Endodermal cell (in vitro differentiated cells): ENCODE measurements at regions not wholly inside any gene's neighbourhood (a gene's known extent, or its start where the extent isn't known, plus 50 kb on each side); places are given as distances from the start of the nearest gene placed in this dataset.

Source experiments
- DNase-seq: peaks from one replicate; pipeline ENCODE4 v3.0.0-alpha.2; 2017
- H3K27ac ChIP-seq: 2 replicates; pipeline ENCODE4 v1.5.1; 2013; ENCODE audit warnings: mild to moderate bottlenecking, low read depth, low read length, moderate library complexity
- H3K27me3 ChIP-seq: 2 replicates; pipeline ENCODE4 v1.6.1; 2013; ENCODE audit warnings: mild to moderate bottlenecking, low read length, moderate library complexity; ENCODE audit not compliant: insufficient read depth, control insufficient read depth, poor library complexity, severe bottlenecking
- H3K36me3 ChIP-seq: 2 replicates; pipeline ENCODE4 v1.7.0; 2013; ENCODE audit warnings: mild to moderate bottlenecking, low read length, moderate library complexity; ENCODE audit not compliant: control insufficient read depth, insufficient read depth
- H3K4me1 ChIP-seq: one replicate; pipeline ENCODE4 v1.7.0; 2013; ENCODE audit warnings: low read length; ENCODE audit not compliant: control insufficient read depth, insufficient read depth
- H3K4me3 ChIP-seq: 2 replicates; pipeline ENCODE4 v1.5.1; 2013; ENCODE audit warnings: mild to moderate bottlenecking, low read length, moderate library complexity
- H3K9ac ChIP-seq: 2 replicates; pipeline ENCODE4 v1.6.1; 2013; ENCODE audit warnings: mild to moderate bottlenecking, low read length, moderate library complexity; ENCODE audit not compliant: poor library complexity, severe bottlenecking; ENCODE audit errors: extremely low read depth
- H3K9me3 ChIP-seq: 2 replicates; pipeline ENCODE4 v1.6.1; 2013; ENCODE audit warnings: mild to moderate bottlenecking, low read length, moderate library complexity; ENCODE audit not compliant: control insufficient read depth
- H3K27ac Mint-ChIP-seq: 2 replicates; pipeline ENCODE4 v1.8.0; 2020; ENCODE audit warnings: mixed read lengths
- H3K27me3 Mint-ChIP-seq: 2 replicates; pipeline ENCODE4 v1.8.0; 2021; ENCODE audit warnings: mild to moderate bottlenecking, mixed read lengths; ENCODE audit not compliant: insufficient read depth
- H3K36me3 Mint-ChIP-seq: 2 replicates; pipeline ENCODE4 v1.8.0; 2020; ENCODE audit warnings: low read depth, mixed read lengths
- H3K4me1 Mint-ChIP-seq: 2 replicates; pipeline ENCODE4 v1.8.0; 2020; ENCODE audit warnings: mixed read lengths
- H3K4me3 Mint-ChIP-seq: 2 replicates; pipeline ENCODE4 v1.8.0; 2020; ENCODE audit warnings: mild to moderate bottlenecking, moderate library complexity, mixed read lengths
- H3K9me3 Mint-ChIP-seq: 2 replicates; pipeline ENCODE4 v1.8.0; 2020; ENCODE audit warnings: mild to moderate bottlenecking, mixed read lengths
- WGBS, 2 experiments: methylation state at CpG; one replicate each; pipeline versions ENCODE4 v1.1.5 to v1.1.7; 2013; ENCODE audit warnings: missing lambda C conversion rate in 2 of 2, mixed read lengths in 1 of 2; ENCODE audit not compliant: insufficient coverage in 1 of 2, insufficient read length in 1 of 2; 5-methylcytosine and 5-hydroxymethylcytosine counted together
- TF ChIP-seq, protein P1 (sequence below): fragments of 200-600 bp; sonication (generic); conservative IDR thresholded peaks from 2 replicates; pipeline ENCODE4 v1.5.0; 2021; ENCODE audit warnings: antibody characterized with exemption, mild to moderate bottlenecking

DNA sequence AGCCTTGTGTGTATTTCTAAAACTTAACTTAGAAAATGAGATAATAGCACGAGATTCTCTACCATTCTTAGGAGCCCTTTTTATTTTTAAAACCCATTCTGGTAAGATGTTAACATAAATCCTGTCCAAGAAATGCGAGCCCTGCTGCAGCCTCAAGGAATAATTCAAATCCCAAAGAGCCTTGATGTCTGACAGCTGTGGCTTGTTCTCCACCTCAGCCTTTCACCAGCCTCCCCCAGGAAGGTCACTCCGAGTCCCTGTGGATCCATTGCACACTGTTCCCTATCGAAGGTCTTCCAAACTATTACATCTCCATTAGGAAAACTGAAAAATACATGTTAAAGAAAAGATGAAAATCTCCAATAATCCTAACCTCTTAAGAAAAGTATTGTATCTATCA, 98.5 kb upstream of the S1PR3 start:
- Histone ChIP-seq H3K27ac (no peak overlapping the region), H3K4me1 (no peaks in the 10 kb centered on the region), H3K27me3 (no peaks in the 10 kb centered on the region), H3K4me3 (no peak overlapping the region), H3K9ac (no peak overlapping the region), H3K36me3 (no peaks in the 10 kb centered on the region), H3K9me3 (peaks cover 4% of the 10 kb centered on the region)
- Mint-ChIP-seq H3K36me3 (no peaks in the 10 kb centered on the region), H3K27me3 (no peaks in the 10 kb centered on the region), H3K9me3 (no peaks in the 10 kb centered on the region), H3K4me1 (no peaks in the 10 kb centered on the region), H3K4me3 (no peak overlapping the region), H3K27ac (no peak overlapping the region)
- 73 to 90% methylated on average over 2 to 4 of the region's 4 CpGs for WGBS, 2 experiments
- no peak for DNase-seq
- TF ChIP-seq, protein P1, sequence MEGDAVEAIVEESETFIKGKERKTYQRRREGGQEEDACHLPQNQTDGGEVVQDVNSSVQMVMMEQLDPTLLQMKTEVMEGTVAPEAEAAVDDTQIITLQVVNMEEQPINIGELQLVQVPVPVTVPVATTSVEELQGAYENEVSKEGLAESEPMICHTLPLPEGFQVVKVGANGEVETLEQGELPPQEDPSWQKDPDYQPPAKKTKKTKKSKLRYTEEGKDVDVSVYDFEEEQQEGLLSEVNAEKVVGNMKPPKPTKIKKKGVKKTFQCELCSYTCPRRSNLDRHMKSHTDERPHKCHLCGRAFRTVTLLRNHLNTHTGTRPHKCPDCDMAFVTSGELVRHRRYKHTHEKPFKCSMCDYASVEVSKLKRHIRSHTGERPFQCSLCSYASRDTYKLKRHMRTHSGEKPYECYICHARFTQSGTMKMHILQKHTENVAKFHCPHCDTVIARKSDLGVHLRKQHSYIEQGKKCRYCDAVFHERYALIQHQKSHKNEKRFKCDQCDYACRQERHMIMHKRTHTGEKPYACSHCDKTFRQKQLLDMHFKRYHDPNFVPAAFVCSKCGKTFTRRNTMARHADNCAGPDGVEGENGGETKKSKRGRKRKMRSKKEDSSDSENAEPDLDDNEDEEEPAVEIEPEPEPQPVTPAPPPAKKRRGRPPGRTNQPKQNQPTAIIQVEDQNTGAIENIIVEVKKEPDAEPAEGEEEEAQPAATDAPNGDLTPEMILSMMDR: no peak

- Mint-ChIP-seq H3K27ac (no peak overlapping the region), H3K4me1 (no peaks in the 10 kb centered on the region), H3K9me3 (no peaks in the 10 kb centered on the region), H3K27me3 (no peaks in the 10 kb centered on the region), H3K36me3 (no peaks in the 10 kb centered on the region), H3K4me3 (no peak overlapping the region)
- Histone ChIP-seq H3K27ac (no peak overlapping the region), H3K9me3 (no peaks in the 10 kb centered on the region), H3K36me3 (no peaks in the 10 kb centered on the region), H3K4me3 (no peak overlapping the region), H3K4me1 (no peaks in the 10 kb centered on the region), H3K27me3 (no peaks in the 10 kb centered on the region), H3K9ac (no peak overlapping the region)
- DNase-seq: no peak
- TF ChIP-seq, protein P1: no peak
These were observed 94.2 kb upstream of the S1PR3 start for GRCh38 chr9:88897081-88897480.

DNA sequence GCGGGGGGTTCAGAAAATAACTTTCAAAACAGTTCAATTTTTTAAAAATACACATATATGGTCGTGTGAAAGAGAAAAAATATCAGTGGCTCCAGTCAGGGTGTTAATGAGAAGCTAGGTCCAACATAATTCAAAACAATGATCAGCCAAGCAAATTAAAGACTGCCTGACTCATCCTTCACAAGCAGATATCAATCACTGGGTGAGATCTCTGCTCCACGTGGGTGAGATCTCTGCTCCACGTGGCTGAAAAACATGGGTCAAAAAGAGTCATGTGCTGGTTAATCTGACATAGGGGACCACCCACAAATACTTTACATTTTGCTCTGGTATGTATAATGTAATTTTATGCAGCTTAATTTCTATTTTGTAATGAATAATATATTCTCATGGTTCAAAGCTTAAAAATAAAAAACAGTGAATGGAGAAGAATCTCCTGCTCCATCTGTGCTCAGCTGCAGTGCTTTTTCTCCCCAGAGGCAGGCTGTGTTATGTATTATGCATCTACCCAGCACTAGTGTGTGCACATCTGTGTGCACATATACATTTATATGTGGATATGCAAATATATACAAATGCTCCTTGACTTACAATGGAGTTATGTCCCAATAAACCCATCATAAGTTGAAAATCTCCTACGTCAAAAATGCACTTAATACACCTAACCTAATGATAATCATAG, 93.1 kb upstream of the S1PR3 start:
- no peaks in the 10 kb centered on the region for H3K36me3 Mint-ChIP-seq
- no peaks in the 10 kb centered on the region for H3K4me1 ChIP-seq
- no peak overlapping the region for H3K27ac ChIP-seq
- no peak overlapping the region for H3K4me3 Mint-ChIP-seq
- no peaks in the 10 kb centered on the region for H3K27me3 Mint-ChIP-seq
- H3K4me3 ChIP-seq: no peak overlapping the region
- H3K27ac Mint-ChIP-seq: no peak overlapping the region
- H3K4me1 Mint-ChIP-seq: no peaks in the 10 kb centered on the region
- H3K36me3 ChIP-seq: no peaks in the 10 kb centered on the region
- H3K9ac ChIP-seq: no peak overlapping the region
- 86 to 100% methylated on average over 2 to 5 of the region's 5 CpGs for WGBS, 2 experiments
- no peak for DNase-seq
- no peaks in the 10 kb centered on the region for H3K27me3 ChIP-seq
- H3K9me3 Mint-ChIP-seq: no peaks in the 10 kb centered on the region
- H3K9me3 ChIP-seq: no peaks in the 10 kb centered on the region
- TF ChIP-seq, protein P1: no peak
